ENCODE measurements at regions not wholly inside any gene's neighbourhood (a gene's known extent, or its start where the extent isn't known, plus 50 kb on each side); places are given as distances from the start of the nearest gene placed in this dataset.

DNA sequence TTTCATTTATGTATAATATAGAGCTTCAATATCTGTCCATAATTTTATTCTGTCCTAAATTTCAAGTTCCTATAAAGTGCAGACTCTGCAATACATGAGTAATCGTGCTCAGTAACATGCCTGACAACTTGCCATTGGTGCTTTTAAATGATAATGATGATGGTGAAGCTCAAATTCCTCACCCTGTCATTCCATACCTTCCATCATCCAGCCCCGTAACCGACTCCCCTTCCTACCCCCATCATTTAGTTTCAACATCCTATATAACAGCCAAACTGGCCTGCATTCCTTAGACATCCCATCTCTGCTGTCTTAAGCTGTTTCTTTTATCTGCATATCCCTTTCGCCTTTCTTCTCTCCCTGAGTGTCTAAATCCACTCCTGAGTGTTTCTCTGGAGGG, 67.2 kb upstream of the DLG1 start (continued):
- no peak for TF ChIP-seq RXRA (IDR thresholded peaks at IDR 0.05)
- no peak for TF ChIP-seq ZBTB33 (IDR thresholded peaks at IDR 0.05)
- TF ChIP-seq RAD21 (IDR thresholded peaks at IDR 0.05): no peak
- TF ChIP-seq EGR1 (IDR thresholded peaks at IDR 0.05; ENCODE audit: low read depth in 2 of 2): no peak

GRCh38 chr3:197364410-197365071, 66.1 kb upstream of the DLG1 start:
- H3K9me3 ChIP-seq (ENCODE audit: control insufficient read depth in 4 of 4, low read length in 3 of 4): peaks cover 0 to 4% (median 2%) of the 10 kb centered on the region in 4 donors

More at GRCh38 chr3:197364410-197365071, 66.1 kb upstream of the DLG1 start:
- H3K9ac ChIP-seq (ENCODE audit: low read depth in 1 of 2, low read length in 2 of 2): no peak overlapping the region
- H3K27me3 ChIP-seq (ENCODE audit: control insufficient read depth in 4 of 4, insufficient read depth in 4 of 4, low read length in 3 of 4): no peaks in the 10 kb centered on the region
- DNase-seq (ENCODE audit: low spot score): no peak
- H3K36me3 ChIP-seq (ENCODE audit: control insufficient read depth in 4 of 4, insufficient read depth in 3 of 4, low read depth in 1 of 4, low read length in 3 of 4): no peaks in the 10 kb centered on the region
- H3K4me3 ChIP-seq (ENCODE audit: low read depth in 1 of 3, low read length in 3 of 3): no peak overlapping the region
- H3K27ac ChIP-seq (ENCODE audit: low read depth in 1 of 2, low read length in 2 of 2): no peak overlapping the region
- WGBS: 73% methylated on average over 9 of the region's 9 CpGs
- TF ChIP-seq RXRA (IDR thresholded peaks at IDR 0.05): no peak
- TF ChIP-seq TAF1 (conservative IDR thresholded peaks at IDR 0.05): no peak
- TF ChIP-seq, protein P1, sequence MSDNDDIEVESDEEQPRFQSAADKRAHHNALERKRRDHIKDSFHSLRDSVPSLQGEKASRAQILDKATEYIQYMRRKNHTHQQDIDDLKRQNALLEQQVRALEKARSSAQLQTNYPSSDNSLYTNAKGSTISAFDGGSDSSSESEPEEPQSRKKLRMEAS (IDR thresholded peaks at IDR 0.05): no peak
- no peak for TF ChIP-seq JUND (IDR thresholded peaks at IDR 0.05)
- no peak for TF ChIP-seq YY1 (IDR thresholded peaks at IDR 0.05)
- TF ChIP-seq, protein P2, sequence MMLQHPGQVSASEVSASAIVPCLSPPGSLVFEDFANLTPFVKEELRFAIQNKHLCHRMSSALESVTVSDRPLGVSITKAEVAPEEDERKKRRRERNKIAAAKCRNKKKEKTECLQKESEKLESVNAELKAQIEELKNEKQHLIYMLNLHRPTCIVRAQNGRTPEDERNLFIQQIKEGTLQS (IDR thresholded peaks at IDR 0.05): no peak
- TF ChIP-seq SP1 (IDR thresholded peaks at IDR 0.05): no peak
- TF ChIP-seq HNF4G (IDR thresholded peaks at IDR 0.05): no peak
- no peak for TF ChIP-seq GABPA (IDR thresholded peaks at IDR 0.05 in 1 of 2, conservative IDR thresholded peaks at IDR 0.05 in 1 of 2)
- no peak for TF ChIP-seq ZBTB33 (IDR thresholded peaks at IDR 0.05)
- no peak for TF ChIP-seq FOXA2 (IDR thresholded peaks at IDR 0.05)
- TF ChIP-seq, protein P3, sequence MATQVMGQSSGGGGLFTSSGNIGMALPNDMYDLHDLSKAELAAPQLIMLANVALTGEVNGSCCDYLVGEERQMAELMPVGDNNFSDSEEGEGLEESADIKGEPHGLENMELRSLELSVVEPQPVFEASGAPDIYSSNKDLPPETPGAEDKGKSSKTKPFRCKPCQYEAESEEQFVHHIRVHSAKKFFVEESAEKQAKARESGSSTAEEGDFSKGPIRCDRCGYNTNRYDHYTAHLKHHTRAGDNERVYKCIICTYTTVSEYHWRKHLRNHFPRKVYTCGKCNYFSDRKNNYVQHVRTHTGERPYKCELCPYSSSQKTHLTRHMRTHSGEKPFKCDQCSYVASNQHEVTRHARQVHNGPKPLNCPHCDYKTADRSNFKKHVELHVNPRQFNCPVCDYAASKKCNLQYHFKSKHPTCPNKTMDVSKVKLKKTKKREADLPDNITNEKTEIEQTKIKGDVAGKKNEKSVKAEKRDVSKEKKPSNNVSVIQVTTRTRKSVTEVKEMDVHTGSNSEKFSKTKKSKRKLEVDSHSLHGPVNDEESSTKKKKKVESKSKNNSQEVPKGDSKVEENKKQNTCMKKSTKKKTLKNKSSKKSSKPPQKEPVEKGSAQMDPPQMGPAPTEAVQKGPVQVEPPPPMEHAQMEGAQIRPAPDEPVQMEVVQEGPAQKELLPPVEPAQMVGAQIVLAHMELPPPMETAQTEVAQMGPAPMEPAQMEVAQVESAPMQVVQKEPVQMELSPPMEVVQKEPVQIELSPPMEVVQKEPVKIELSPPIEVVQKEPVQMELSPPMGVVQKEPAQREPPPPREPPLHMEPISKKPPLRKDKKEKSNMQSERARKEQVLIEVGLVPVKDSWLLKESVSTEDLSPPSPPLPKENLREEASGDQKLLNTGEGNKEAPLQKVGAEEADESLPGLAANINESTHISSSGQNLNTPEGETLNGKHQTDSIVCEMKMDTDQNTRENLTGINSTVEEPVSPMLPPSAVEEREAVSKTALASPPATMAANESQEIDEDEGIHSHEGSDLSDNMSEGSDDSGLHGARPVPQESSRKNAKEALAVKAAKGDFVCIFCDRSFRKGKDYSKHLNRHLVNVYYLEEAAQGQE (IDR thresholded peaks at IDR 0.05): no peak
- no peaks in the 10 kb centered on the region for H3K4me1 ChIP-seq (ENCODE audit: control insufficient read depth in 4 of 4, insufficient read depth in 4 of 4, low read length in 3 of 4)

Data from liver (tissue), 7 donors.